HL-60 (cell line): ENCODE measurements at regions not wholly inside any gene's neighbourhood (a gene's known extent, or its start where the extent isn't known, plus 50 kb on each side); places are given as distances from the start of the nearest gene placed in this dataset.

Experiments used
- CTCF ChIP-seq: IDR thresholded peaks from one replicate; pipeline ENCODE4 v1.5.1; 2011; ENCODE audit warnings: low read length, control low read depth, inconsistent platforms; ENCODE audit not compliant: insufficient read depth
- GABPA ChIP-seq: IDR thresholded peaks from 2 replicates; pipeline ENCODE4 v1.6.1; 2012; ENCODE audit warnings: low read depth
- POLR2AphosphoS5 ChIP-seq: IDR thresholded peaks from 2 replicates; pipeline ENCODE4 v1.6.1; 2012; ENCODE audit warnings: low read depth
- REST ChIP-seq: IDR thresholded peaks from 2 replicates; pipeline ENCODE4 v1.6.1; 2012; ENCODE audit warnings: low read depth; ENCODE audit not compliant: insufficient replicate concordance
- SPI1 ChIP-seq: IDR thresholded peaks from 2 replicates; pipeline ENCODE4 v1.6.1; 2012; ENCODE audit warnings: low read depth, mild to moderate bottlenecking, borderline replicate concordance

GRCh38 chr12:102633981-102634605, 153.7 kb upstream of the IGF1 start:
- no peak for TF ChIP-seq GABPA
- TF ChIP-seq CTCF: no peak
- TF ChIP-seq POLR2AphosphoS5: no peak
- TF ChIP-seq REST: no peak
- no peak for TF ChIP-seq SPI1
